ENCODE measurements at regions not wholly inside any gene's neighbourhood (a gene's known extent, or its start where the extent isn't known, plus 50 kb on each side); places are given as distances from the start of the nearest gene placed in this dataset.

DNA sequence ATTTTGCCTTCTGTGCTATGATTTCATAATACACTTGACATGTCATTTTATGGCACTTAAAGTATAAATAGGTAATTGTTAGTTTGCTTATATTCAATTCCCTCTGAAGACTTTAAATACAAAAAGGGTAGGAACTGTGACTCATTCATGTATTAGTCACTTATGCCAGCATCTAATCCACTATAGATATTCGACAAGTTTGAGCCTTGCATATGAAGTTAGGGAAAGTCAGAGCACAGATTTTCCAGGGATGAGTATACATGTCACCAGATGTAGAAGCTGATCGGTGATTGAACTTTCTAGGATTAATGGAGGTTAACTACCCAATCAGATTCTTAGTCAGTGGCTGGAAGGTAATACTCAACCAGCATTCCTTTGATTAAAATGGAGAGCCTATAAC lies 1321.5 kb downstream of the XPNPEP1 start:
- TF ChIP-seq, protein P1, sequence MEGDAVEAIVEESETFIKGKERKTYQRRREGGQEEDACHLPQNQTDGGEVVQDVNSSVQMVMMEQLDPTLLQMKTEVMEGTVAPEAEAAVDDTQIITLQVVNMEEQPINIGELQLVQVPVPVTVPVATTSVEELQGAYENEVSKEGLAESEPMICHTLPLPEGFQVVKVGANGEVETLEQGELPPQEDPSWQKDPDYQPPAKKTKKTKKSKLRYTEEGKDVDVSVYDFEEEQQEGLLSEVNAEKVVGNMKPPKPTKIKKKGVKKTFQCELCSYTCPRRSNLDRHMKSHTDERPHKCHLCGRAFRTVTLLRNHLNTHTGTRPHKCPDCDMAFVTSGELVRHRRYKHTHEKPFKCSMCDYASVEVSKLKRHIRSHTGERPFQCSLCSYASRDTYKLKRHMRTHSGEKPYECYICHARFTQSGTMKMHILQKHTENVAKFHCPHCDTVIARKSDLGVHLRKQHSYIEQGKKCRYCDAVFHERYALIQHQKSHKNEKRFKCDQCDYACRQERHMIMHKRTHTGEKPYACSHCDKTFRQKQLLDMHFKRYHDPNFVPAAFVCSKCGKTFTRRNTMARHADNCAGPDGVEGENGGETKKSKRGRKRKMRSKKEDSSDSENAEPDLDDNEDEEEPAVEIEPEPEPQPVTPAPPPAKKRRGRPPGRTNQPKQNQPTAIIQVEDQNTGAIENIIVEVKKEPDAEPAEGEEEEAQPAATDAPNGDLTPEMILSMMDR (IDR thresholded peaks at IDR 0.05) = no peak
- TF ChIP-seq POLR2A (IDR thresholded peaks at IDR 0.05) = no peak

Measured in ovary (tissue), 3 donors.